SH-SY5Y (cell line): ENCODE measurements at regions not wholly inside any gene's neighbourhood (a gene's known extent, or its start where the extent isn't known, plus 50 kb on each side); places are given as distances from the start of the nearest gene placed in this dataset.

Experiments
- GATA2 ChIP-seq: IDR thresholded peaks from 2 replicates; pipeline ENCODE4 v1.6.1; 2011; ENCODE audit warnings: mild to moderate bottlenecking, low read depth, low read length
- GATA3 ChIP-seq: IDR thresholded peaks from 2 replicates; pipeline ENCODE4 v1.6.1; 2011; ENCODE audit warnings: low read depth, mild to moderate bottlenecking, low read length, moderate library complexity

GRCh38 chr10:63071145-63071544 lies 62.0 kb upstream of the NRBF2 start:
- TF ChIP-seq GATA2 = no peak
- no peak for TF ChIP-seq GATA3
